ENCODE measurements at regions not wholly inside any gene's neighbourhood (a gene's known extent, or its start where the extent isn't known, plus 50 kb on each side); places are given as distances from the start of the nearest gene placed in this dataset.

DNA sequence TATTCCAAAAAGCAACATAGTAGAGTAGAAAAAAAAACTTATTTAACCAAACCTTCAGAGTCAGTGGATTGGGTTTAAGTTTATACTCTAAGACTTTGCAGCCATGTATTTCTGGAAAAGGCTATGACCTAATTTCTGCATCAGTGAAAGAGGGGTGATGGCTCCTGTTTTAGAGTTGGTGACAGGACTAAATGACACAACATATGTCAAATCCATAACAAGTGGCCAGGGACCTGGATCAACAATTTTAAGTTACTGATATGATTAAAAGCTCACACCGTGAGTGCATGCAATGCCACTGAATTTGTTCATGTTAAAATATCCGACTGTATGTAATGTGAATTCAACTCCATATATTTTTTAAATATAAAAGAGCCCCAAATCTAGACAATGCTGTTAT lies 390.6 kb downstream of the TNS3 start:
- TF ChIP-seq POLR2A (IDR thresholded peaks at IDR 0.05) (no peak), CTCF (IDR thresholded peaks at IDR 0.05) (no peak), EP300 (IDR thresholded peaks at IDR 0.05) (no peak)
